ENCODE measurements at regions not wholly inside any gene's neighbourhood (a gene's known extent, or its start where the extent isn't known, plus 50 kb on each side); places are given as distances from the start of the nearest gene placed in this dataset.

DNA sequence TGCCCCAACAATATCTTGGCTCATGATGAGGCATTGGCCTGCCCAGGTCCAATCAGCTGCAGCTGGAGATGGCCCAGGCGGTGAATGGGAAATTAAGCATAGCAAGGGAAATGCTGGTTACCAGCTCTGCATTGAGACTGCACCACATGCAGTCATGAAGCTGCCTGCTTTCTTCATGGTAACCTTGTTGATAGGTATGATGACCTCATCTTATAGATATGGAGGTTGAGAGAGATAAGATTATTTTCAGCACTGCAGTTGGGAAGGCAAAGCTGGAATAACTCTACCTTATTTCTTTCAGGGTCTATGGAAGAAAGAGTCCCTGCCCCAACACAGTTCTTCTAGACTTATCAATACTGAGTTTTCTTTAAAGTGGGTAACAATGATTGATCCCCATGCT, 180.1 kb downstream of the ICE1 start:
- Histone ChIP-seq H2BK15ac (ENCODE audit: low read depth, low read length) (no peak overlapping the region), H2BK12ac (ENCODE audit: insufficient read length, low read depth, low read length) (no peak overlapping the region), H3K4ac (ENCODE audit: low read depth, low read length) (no peak overlapping the region), H3K14ac (ENCODE audit: insufficient read depth, low read length) (no peak overlapping the region), H2AK5ac (ENCODE audit: insufficient read length, low read length) (no peak overlapping the region), H3K79me1 (ENCODE audit: insufficient read depth, low read depth, low read length, poor library complexity, severe bottlenecking) (no peaks in the 10 kb centered on the region), H3K79me2 (ENCODE audit: insufficient read depth, low read length) (no peaks in the 10 kb centered on the region), H3K4me2 (ENCODE audit: insufficient read depth, insufficient read length, low read length) (no peak overlapping the region), H3K9ac (ENCODE audit: extremely low read depth, insufficient read length, low read length) (no peak overlapping the region), H4K8ac (replicated peaks; ENCODE audit: insufficient read length, low read depth, low read length) (no peak overlapping the region), H3K23ac (ENCODE audit: insufficient read length, low read depth, low read length) (no peak overlapping the region), H3K9me3 (ENCODE audit: control insufficient read depth, low read depth, low read length) (no peaks in the 10 kb centered on the region), H2BK120ac (ENCODE audit: low read depth, low read length, poor library complexity, severe bottlenecking) (no peak overlapping the region), H4K5ac (ENCODE audit: insufficient read length, low read depth, low read length) (no peak overlapping the region), H4K20me1 (ENCODE audit: control insufficient read depth, insufficient read depth, insufficient read length) (no peaks in the 10 kb centered on the region), H2BK20ac (ENCODE audit: low read depth, low read length, poor library complexity, severe bottlenecking) (no peak overlapping the region), H2AFZ (ENCODE audit: low read length) (no peak overlapping the region), H4K91ac (ENCODE audit: insufficient read length, low read depth, low read length) (no peak overlapping the region), H3K4me1 (ENCODE audit: insufficient read depth, low read length) (no peaks in the 10 kb centered on the region), H3K18ac (ENCODE audit: insufficient read length, low read depth, low read length) (no peak overlapping the region), H3K27me3 (ENCODE audit: insufficient read depth, low read length) (no peaks in the 10 kb centered on the region), H3K56ac (ENCODE audit: insufficient read length, low read depth, low read length) (no peak overlapping the region), H3K23me2 (ENCODE audit: insufficient read length, low read depth, low read length, poor library complexity, severe bottlenecking) (no peaks in the 10 kb centered on the region), H3T11ph (ENCODE audit: low read length) (no peak overlapping the region), H2BK5ac (ENCODE audit: insufficient read length, low read length) (no peak overlapping the region), H3K27ac (ENCODE audit: insufficient read length, low read depth, low read length) (no peak overlapping the region)
- H3K4me1 Mint-ChIP-seq = no peaks in the 10 kb centered on the region
- H3K27ac Mint-ChIP-seq = no peak overlapping the region
- no peaks in the 10 kb centered on the region; a peak in 1 of 5 replicates for H3K9me3 Mint-ChIP-seq
- no peak overlapping the region for H3K4me3 Mint-ChIP-seq
- H3K36me3 Mint-ChIP-seq (ENCODE audit: insufficient read depth in 1 of 3, low read depth in 3 of 3) = no peaks in the 10 kb centered on the region; a peak in 1 of 7 replicates
- TF ChIP-seq CTCF (conservative IDR thresholded peaks at IDR 0.05) = no peak
- no peak for DNase-seq
- H3K27me3 Mint-ChIP-seq (ENCODE audit: low read depth) = peaks cover 2% of the 10 kb centered on the region; the same call in 1 of the 2 replicates
- WGBS (ENCODE audit: extremely low coverage, insufficient read length, low lambda C conversion rate) = no CpG with 5 or more reads among the region's 1 CpG
